Fibroblast of lung (primary cell): ENCODE measurements at regions not wholly inside any gene's neighbourhood (a gene's known extent, or its start where the extent isn't known, plus 50 kb on each side); places are given as distances from the start of the nearest gene placed in this dataset.

Source experiments
- CTCF ChIP-seq, 2 donors: IDR thresholded peaks in 1 of 2; conservative IDR thresholded peaks in 1 of 2; 1 replicate in 1 of 2; 2 replicates in 1 of 2; pipeline ENCODE4 v1.5.1; 2011 to 2012; ENCODE audit warnings: low read length in 2 of 2, control low read depth in 1 of 2, inconsistent platforms in 1 of 2, low read depth in 1 of 2, mild to moderate bottlenecking in 1 of 2
- EZH2 ChIP-seq: IDR thresholded peaks from 2 replicates; pipeline ENCODE4 v1.5.1; 2012; ENCODE audit warnings: low read length, control low read depth, mild to moderate bottlenecking; ENCODE audit errors: missing control alignments

- TF ChIP-seq EZH2: no peak
- TF ChIP-seq CTCF (conservative IDR thresholded peaks at IDR 0.05 in 1 of 2, IDR thresholded peaks at IDR 0.05 in 1 of 2; ENCODE audit: low read depth in 1 of 2, low read length in 2 of 2): no peak
Observed at GRCh38 chr4:132383571-132384199, 765.4 kb upstream of the PCDH10 start.
